Cardiac muscle cell (in vitro differentiated cells and primary cell): ENCODE measurements at regions not wholly inside any gene's neighbourhood (a gene's known extent, or its start where the extent isn't known, plus 50 kb on each side); places are given as distances from the start of the nearest gene placed in this dataset.

Source experiments
- DNase-seq, 2 donors: peaks; one replicate each; pipeline versions ENCODE4 v3.0.0 to v3.0.0-alpha.2; 2010 to 2017; ENCODE audit warnings: low read depth in 1 of 2, low spot score in 1 of 2
- H3K27ac ChIP-seq: fragments of 200-600 bp; sonication (generic); 2 replicates; pipeline ENCODE4 v1.5.1; 2016
- H3K27me3 ChIP-seq: fragments of 200-600 bp; sonication (generic); 2 replicates; pipeline ENCODE4 v1.6.0; 2016; ENCODE audit warnings: control low read depth
- H3K36me3 ChIP-seq: fragments of 200-600 bp; sonication (generic); 2 replicates; pipeline ENCODE4 v1.5.1; 2016; ENCODE audit warnings: control low read depth
- H3K4me1 ChIP-seq: fragments of 200-600 bp; sonication (generic); 2 replicates; pipeline ENCODE4 v1.8.1; 2017; ENCODE audit warnings: low read depth, mild to moderate bottlenecking, mixed run types
- H3K4me3 ChIP-seq: fragments of 200-600 bp; sonication (generic); 2 replicates; pipeline ENCODE4 v1.5.1; 2016; ENCODE audit warnings: mild to moderate bottlenecking
- H3K9me3 ChIP-seq: fragments of 200-600 bp; sonication (generic); 2 replicates; pipeline ENCODE4 v1.5.1; 2017; ENCODE audit warnings: low read depth, mild to moderate bottlenecking, control low read depth
- TF ChIP-seq, protein P1 (sequence below): IDR thresholded peaks from 2 replicates; pipeline ENCODE4 v1.5.1; 2012; ENCODE audit warnings: low read depth, mild to moderate bottlenecking, low read length

DNA sequence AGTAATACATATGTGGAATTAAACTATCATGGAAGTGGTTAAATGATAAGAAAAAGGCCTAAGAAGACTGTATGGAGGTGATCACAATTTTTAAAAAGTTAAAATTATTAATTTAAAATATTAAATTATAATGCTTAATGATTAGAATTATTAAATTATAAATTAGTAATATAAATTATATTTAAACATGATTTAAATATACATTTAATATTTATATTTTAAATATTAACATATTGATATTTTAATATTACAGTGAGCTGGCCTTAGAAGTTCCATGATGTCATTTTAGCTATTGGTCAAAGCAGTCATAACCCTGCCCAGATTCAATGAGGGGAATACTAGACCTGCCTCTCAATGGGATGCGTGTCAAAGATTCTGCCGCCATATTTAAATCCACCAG, 281.2 kb downstream of the PRDM2 start:
- H3K36me3 ChIP-seq, result no peaks in the 10 kb centered on the region

DNA sequence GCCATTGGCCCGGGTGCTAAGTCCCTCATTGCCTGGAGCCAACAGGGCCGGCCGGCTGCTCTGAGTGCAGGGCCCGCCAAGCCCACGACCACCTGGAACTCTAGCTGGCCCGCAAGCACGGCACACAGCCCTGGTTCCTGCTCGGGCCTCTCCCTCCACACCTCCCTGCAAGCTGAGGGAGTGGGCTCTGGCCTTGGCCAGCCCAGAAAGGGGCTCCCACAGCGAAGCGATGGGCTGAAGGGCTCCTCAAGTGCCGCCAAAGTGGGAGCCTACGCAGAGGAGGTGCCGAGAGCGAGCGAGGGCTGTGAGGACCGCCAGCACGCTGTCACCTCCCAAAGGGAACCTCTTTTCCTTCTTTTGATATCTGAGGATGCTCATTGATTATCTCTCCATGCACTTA, 283.4 kb downstream of the PRDM2 start:
- Histone ChIP-seq H3K4me3 (no peak overlapping the region), H3K9me3 (no peaks in the 10 kb centered on the region), H3K27me3 (no peaks in the 10 kb centered on the region), H3K27ac (no peak overlapping the region), H3K36me3 (no peaks in the 10 kb centered on the region), H3K4me1 (no peaks in the 10 kb centered on the region)
- TF ChIP-seq, protein P1, sequence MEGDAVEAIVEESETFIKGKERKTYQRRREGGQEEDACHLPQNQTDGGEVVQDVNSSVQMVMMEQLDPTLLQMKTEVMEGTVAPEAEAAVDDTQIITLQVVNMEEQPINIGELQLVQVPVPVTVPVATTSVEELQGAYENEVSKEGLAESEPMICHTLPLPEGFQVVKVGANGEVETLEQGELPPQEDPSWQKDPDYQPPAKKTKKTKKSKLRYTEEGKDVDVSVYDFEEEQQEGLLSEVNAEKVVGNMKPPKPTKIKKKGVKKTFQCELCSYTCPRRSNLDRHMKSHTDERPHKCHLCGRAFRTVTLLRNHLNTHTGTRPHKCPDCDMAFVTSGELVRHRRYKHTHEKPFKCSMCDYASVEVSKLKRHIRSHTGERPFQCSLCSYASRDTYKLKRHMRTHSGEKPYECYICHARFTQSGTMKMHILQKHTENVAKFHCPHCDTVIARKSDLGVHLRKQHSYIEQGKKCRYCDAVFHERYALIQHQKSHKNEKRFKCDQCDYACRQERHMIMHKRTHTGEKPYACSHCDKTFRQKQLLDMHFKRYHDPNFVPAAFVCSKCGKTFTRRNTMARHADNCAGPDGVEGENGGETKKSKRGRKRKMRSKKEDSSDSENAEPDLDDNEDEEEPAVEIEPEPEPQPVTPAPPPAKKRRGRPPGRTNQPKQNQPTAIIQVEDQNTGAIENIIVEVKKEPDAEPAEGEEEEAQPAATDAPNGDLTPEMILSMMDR, result no peak
- DNase-seq, result no peak

More for the DNA sequence above, 281.2 kb downstream of the PRDM2 start:
- TF ChIP-seq, protein P1, result no peak
- Histone ChIP-seq H3K4me1 (no peaks in the 10 kb centered on the region), H3K27me3 (no peaks in the 10 kb centered on the region), H3K4me3 (no peak overlapping the region), H3K9me3 (no peaks in the 10 kb centered on the region), H3K27ac (no peak overlapping the region)
- no peak for DNase-seq

DNA sequence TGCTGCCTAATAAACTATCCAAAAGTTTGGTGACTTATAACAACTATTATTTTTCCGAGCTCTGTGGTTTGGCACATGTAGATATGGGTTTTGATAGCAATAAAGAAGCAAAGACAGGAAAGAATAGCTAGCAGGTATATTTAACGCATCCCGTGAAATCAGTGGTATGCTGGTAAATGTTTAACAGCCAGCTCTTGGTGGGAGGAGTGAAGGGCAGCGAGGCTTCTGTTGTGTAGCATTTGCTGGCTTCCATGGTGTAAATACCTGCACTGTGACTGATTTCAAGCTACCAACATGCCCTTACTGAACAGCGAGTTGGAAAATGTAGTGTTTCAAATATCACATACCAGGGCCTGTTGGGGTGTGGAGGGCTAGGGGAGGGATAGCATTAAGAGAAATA, 291.0 kb downstream of the PRDM2 start:
- TF ChIP-seq, protein P1, result no peak
- no peaks in the 10 kb centered on the region for H3K27me3 ChIP-seq
- no peaks in the 10 kb centered on the region for H3K9me3 ChIP-seq
- H3K4me3 ChIP-seq, result no peak overlapping the region
- H3K4me1 ChIP-seq, result no peaks in the 10 kb centered on the region
- no peak for DNase-seq
- H3K27ac ChIP-seq, result no peak overlapping the region
- no peaks in the 10 kb centered on the region for H3K36me3 ChIP-seq

DNA sequence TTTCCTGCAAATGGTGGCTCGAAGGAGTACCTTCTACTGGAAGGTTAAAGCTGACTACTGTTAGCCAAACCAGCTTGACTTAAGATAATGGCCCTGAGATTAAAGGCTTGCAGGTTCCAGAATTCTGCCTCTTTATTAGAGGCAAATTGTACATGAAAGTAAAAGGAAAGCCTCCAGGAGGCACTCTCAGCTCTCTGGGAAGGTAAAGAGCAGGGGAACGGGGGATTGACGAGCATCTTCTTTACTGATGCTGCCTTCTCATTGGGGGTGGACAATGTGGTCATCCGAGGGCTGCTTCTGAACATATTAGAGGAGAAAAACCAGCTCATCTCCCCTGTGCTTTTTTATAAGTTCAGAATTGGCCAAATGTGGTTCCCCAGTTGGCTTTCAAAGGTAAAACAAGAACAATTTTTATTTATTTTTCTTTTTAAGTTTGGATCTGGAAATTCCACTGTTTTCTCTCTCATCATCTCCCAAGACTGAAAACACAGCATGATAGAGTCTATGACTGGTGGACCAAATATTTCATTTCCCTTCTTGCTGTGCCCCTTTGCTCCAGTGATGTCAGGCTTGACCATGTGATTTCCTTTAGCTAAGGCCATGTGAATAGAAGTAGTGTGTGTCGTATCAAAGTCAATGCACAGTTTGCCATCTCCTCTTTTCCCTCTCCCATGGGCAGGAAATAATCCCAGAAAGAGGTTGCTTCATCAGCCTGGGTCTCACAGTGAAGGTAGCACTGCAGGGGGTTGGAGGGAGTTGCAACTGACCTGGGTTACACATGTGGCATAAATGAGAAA, 292.7 kb downstream of the PRDM2 start:
- Histone ChIP-seq H3K9me3 (no peaks in the 10 kb centered on the region), H3K4me1 (no peaks in the 10 kb centered on the region), H3K27me3 (no peaks in the 10 kb centered on the region), H3K27ac (no peak overlapping the region), H3K4me3 (no peak overlapping the region), H3K36me3 (no peaks in the 10 kb centered on the region)
- DNase-seq, result no peak
- TF ChIP-seq, protein P1, result no peak

DNA sequence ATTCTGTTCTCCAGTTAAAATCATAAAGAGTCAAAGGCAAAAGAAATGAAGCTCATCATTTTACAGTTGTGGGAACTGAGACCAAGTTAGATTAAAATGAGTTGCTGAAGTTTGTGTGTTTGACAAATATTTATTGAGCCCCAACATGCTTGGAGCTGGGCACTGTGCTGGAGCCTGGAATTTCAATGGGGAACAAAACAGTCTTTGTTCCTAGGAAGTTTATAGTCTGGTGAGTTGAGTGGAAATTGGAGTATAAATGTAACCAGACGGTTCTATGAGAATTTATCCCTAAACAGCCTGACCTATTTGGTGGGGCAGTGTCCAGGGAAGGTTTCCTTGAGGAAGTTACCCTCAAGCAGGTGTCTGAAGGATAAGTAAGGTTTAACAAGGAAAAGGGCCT, 294.4 kb downstream of the PRDM2 start:
- no peaks in the 10 kb centered on the region for H3K4me1 ChIP-seq
- TF ChIP-seq, protein P1, result no peak
- H3K27me3 ChIP-seq, result no peaks in the 10 kb centered on the region
- H3K36me3 ChIP-seq, result no peaks in the 10 kb centered on the region
- H3K9me3 ChIP-seq, result no peaks in the 10 kb centered on the region
- no peak for DNase-seq
- H3K27ac ChIP-seq, result no peak overlapping the region
- H3K4me3 ChIP-seq, result no peak overlapping the region
